Stimulated activated CD4-positive, alpha-beta T cell treated with anti-CD3 and anti-CD28 coated beads, Interleukin-12 subunit alpha, Interleukin-12 subunit beta, amount 100 ng/mL, for 48 hours (primary cell): ENCODE measurements at regions not wholly inside any gene's neighbourhood (a gene's known extent, or its start where the extent isn't known, plus 50 kb on each side); places are given as distances from the start of the nearest gene placed in this dataset.
"Not testable (repeated sequence)": the region's sequence is repeated elsewhere in the genome, so short reads cannot be mapped to it uniquely, and the experiment has no call there.

Experiments
- DNase-seq, 3 donors: peaks; one replicate each; pipeline ENCODE4 v3.0.0-alpha.2; 2020; ENCODE audit warnings: low read depth in 2 of 3, low spot score in 1 of 3

DNA sequence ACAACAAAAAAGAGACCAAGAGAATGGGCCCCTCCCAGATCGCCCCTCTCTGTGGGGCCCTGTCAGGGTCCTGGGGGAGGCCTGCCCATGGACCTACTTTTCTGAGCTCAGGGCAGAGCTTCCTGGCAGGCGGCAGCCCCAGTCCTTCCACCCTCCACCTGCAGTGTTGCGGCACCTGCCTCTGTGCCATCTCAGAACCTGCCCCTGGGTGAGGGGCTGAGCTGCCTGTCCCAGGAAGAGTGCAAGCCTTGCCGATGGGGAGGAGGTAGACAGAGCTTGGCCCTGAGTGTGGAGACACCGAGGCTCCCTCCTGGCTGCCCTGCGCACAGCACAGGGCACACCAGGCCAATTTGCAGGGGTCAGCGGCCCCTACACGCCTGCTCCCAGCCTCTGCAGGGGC lies 67.5 kb downstream of the UNCX start:
- no peak for DNase-seq

DNA sequence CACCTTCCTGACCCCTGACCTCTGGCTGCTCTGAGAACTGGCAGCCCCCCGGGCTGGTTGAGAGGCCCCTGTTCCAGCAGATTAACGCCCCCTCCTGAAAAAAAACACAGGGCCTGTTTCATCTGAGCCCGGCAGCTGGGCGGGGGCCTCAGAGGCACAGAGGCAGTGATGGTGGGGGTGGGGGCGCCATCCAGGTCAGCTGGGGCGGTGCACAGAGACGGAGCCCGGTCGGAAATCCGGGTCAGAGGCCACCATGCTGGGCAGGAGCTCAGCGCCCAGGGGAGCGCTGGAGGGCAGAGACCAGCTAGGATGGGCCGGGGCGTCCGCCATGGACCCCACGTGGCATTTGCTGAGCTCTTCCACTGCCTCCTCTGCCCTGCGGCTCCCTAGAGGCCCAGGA lies 68.0 kb downstream of the UNCX start:
- no peak for DNase-seq

DNA sequence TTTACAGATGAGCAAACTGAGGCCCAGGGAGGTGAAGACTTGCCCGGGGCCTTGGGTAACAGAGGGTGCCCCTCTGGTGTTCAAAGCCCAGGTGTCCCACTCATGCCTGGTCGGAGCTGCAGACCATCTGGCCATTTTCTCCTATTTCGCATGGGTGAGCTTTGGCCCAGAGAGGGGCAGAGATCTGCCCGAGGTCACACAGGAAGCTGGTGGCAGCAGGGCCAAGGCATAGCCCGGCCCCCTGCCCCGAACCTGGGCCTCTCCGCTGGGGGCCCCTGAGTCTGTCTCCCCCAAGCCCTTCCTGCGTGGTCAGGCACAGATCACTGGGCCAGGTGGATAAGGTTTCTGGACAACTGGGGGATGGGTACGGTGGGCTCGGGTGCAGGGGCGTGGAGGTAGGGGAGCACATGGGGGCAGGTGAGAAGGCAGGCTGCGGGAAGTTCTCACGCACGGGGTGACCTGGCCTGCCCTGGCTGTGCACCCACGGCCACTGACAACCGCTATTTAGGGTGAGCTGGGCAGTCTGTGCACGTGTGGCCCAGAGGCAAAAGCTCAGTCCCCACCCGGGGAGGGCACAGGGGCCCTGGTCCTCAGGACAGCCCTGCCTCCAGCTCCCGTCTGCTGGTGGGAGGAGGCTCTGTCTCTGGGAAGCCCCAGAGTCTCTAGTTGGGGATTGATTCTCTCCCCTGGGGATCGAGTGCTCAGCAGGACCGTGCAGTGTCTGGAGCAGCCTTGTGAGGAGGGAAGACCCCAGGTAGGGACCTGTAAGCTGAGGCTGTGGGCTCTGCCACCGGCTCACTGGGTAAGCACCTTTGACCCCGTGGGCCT lies 68.6 kb downstream of the UNCX start:
- DNase-seq: no peak

DNA sequence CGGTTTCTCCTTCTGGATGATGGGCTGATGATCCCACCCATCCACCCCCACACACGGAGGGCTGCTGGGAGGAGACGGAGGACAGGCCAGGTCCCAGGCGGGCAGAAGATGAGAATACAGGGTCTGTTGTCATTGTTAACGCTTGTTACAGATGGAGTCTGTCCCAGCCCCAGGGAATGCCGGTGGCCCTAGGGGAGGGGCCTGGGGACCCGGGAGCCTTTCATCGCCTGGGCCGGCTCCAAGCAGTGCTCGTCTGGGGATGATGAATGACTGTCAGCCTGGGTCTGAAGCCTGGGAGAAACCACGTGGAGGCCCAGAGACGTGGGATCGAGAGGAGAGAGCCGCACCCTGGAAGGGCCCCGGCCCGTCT lies 69.2 kb downstream of the UNCX start:
- no peak for DNase-seq

DNA sequence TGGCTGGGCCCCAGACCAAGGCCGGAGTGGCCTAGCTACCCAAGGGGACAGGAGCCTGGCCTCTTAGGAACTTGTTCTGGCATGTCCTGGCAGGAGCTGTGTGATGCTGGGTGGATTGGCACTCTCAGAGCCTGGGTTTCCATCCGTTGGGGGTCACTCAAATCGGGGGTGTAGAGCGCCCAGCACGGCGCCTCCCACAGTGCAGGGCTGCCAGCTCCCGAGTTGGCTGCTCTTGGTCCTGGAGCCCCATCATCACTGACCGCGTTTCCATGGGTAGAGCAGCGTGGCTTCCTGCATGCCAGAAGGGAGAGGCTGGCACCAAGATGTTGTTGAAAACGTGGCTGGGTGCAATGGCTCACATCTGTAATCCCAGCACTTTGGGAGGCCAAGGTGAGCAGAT lies 70.3 kb downstream of the UNCX start:
- no peak for DNase-seq

DNA sequence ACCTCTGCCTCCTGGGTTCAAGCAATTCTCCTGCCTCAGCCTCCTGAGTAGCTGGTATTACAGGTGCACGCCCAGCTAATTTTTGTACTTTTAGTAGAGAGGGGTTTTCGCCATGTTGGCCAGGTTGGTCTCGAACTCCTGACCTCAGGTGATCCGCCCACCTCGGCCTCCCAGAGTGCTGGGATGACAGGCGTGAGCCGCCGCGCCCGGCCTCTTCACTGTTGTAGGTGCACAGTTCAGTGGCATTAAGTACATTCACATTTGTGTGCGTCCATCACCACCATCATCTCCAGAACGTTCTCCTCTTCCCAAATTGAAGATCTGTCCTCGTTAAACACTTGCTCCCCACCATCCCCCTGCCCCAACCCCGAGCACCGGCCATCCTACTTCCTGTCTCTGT lies 71.3 kb downstream of the UNCX start:
- DNase-seq: not testable (repeated sequence)

DNA sequence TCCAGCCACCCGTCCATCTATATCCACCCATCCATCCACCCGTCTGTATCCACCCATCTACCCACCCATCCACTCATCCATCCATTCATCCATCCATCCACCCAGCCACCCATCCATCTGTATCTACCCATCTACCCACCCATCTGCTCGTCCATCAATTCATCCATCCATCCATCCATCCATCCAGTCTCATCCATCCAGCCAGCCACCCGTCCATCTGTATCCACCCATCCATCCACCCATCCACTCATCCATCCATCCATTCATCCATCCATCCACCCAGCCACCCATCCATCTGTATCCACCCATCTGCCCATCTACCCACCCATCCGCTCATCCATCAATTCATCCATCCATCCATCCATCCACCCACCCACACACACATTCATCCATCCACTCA lies 73.2 kb downstream of the UNCX start:
- no peak for DNase-seq

DNA sequence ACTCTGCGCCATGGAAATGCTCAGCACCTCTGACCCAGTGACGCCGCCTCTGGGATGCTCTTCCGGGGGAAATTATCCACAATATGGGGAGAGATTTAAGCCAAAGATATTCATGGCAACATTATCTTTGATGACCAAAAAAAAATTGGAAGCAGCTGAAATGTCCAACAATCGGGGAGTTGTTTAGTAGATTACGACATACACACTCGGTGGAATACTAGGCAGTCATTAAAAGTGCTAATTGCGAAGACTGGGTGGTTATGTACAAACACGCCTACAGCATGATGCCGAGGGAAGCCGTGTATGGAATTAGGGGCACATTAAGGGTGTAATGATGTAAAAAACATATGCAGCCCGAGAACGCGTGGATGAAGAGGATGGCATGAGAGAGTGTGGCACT lies 75.2 kb downstream of the UNCX start:
- DNase-seq: no peak

DNA sequence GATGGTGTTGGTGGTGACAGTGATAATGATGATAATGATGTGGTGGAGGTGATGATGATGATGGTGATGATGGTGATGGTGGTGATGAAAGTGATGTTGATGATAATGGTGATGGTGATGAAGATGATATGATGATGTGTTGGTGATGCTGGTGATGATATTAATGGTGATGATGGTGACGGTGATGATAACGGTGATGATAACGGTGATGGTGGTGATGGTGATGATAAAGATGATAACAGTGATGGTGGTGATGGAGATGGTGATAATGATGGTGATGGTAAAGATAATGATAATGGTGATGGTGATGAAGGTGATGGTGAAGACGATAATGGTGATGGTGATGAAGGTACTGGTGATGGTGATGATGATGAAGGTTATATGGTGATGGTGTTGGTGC lies 76.6 kb downstream of the UNCX start:
- no peak for DNase-seq

DNA sequence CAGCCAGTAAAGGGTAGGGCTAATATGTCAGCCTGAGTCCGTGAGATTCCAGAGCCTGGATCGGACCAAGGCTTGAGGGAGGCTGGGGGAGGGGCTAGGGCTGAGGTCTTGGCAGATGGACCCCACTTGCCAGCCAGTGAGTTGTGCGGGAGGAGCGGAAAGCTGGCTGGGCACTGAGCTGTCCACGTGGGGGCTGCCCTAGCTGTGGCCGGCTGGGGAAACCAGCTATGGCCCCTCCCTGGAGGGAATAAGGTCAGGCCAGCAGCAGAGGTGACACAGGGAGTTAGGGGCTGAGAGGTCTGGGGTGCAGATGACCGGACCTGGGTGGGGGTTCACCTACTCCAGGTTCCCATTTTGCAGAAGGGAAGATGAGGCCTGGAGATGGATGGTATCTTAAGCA lies 77.3 kb downstream of the UNCX start:
- no peak for DNase-seq

DNA sequence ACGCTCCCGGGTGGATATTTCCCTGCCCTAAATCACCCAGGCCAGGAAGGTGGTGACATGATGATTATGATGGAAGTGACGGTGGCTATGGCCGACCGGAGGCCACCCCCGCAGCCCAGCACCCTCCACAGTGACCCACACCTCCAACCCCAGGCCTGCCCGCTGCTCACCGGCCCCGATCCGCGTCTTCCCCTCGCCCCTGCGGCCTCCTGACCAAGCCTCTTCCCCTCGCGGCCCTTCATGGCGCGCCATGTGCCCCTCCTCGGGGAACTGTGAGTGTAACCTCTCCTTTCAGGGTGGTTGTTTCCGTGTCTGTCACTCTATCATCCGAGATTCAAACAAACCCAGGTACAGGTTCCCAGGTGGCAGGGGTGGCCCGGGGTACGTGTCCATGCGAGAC lies 78.3 kb downstream of the UNCX start:
- no peak for DNase-seq

DNA sequence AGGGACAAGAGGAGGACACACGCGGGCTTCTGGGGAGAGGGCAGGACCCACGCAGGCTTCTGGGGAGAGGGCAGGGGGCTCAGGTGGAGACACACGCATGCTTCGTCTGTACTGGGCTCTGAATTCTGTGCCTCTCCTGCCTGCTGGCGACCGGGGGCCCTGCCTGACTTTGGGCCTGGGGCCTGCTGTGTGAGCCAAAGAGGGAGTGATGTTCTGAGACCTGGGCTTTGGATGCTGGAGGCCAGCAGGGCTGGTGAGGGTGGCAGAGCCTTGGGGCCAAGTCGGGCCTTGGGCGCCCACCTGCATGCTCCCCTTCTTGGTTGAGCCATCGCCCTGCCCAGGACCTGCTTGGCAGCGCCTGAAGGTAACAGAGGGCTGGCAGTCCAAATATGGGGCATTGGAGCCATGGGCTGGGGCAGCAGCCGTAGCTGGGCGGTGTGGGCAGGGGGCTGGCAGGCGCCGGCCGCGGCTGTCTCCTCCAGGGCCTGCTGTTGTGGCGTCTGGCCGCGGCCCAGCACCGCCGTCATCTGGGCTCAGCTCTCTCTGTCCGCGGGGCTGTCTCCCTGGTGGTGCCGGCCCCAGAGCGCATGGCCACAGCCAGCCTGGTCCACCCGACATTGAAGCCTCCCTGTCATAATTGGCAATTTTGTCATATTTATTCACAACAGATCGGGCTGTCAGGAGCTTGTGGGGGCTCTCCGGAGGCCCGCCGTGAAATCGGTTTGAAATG lies 78.9 kb downstream of the UNCX start:
- no peak for DNase-seq

DNA sequence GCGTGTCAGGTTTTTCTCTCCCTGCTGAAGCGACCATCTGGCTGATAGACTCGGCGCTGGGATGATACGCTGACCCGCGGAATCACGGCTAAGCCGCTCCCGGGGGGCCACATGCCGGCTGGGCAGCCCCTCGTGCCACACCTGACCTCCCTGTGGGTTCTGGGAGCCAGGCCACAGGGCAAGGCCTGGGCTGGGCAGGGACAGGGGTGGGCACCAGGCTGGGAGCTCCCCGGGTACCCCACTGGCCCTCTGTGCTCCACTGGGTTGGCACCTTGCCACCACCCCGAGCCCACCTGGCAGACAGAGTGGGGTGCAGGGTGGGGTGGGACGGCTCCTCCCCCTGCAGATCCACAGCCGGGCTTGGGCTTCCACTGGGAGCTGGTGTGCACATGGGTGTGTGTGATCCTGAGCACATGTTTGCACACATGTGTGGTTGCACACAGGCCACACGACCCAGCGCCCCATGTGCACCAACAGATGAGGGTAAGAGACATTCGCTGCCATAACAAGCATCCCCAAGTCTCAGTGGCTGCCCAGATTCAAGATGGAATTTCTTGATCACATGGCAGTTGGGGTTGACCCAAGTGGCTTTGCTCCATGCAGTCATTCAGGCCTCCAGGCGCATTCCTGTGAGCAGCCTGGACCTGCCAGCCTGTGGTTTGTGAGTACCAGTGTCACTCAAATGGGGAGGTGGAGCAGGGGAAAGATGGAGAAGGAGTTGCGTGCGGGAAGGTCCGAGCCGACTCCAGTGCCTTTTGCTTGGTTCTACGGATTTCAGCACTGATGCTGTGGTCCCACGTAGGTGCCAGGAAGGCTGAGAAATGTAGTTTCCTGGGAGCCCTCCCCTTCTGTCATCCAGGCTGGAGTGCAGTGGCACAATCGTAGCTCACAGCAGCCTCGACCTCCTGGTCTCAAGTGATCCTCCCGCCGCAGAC lies 79.7 kb downstream of the UNCX start:
- DNase-seq: no peak

DNA sequence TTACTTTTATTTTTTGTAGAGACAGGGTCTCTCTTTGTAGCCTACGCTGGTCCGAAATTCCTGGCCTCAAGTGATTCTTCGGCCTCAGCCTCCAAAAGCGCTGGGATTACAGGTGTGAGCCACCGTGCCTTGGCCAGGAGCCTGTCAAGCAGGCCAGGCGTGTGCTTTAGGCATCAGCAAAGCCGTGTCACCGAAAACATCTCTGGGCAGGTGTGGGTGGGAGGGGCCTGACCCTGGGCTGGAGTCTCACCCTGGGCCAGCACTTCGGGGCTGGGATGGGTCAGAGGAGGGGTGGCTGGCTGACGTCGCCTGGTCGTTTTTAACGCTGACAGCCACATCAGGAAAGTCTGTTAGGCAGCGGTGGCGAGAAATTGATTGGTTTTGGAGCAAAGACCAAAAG lies 80.9 kb downstream of the UNCX start:
- DNase-seq: no peak

DNA sequence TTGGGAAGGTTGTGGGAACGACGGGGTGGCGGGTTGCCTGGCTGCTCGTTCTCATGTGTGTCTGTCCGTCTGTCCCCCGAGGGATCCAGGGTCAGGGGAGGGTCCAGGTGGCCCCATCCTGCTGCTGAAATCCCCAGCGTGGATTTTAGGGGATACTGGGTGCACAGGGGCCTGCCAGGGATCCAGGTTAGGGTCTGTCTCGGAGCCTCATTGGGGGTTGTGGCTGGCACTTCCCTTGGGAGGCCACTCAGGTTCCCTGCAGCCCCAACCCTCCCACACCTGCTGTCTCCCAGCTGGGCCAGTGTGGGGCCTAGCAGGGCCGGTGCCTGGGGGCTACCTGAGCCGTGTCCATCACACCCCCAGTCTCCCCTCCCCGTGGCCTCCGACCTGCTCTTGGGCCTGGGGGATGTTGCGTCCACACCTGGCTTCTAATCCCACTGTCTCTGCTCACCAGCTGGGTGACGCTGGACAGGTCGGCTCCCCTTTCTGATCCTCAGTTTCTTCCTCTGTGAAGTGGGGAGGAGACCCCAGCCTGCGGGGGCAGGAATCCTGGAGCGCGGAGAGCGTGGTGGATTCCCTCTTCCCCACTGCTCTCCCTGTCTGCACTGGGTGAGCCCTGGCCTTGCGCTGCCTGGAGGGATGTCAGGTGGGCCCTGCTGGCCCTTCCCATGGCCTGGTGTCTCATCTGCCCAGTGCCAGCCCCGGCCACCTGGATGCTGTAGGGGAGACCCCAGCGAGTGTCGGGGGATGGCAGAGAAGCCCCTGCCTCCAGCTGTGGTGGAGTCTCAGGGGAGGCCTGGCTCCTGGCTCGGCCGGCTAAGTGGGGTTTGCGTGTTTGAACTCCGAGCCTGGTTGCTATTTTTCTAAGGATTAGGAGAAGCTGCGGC lies 81.6 kb downstream of the UNCX start:
- no peak for DNase-seq

DNA sequence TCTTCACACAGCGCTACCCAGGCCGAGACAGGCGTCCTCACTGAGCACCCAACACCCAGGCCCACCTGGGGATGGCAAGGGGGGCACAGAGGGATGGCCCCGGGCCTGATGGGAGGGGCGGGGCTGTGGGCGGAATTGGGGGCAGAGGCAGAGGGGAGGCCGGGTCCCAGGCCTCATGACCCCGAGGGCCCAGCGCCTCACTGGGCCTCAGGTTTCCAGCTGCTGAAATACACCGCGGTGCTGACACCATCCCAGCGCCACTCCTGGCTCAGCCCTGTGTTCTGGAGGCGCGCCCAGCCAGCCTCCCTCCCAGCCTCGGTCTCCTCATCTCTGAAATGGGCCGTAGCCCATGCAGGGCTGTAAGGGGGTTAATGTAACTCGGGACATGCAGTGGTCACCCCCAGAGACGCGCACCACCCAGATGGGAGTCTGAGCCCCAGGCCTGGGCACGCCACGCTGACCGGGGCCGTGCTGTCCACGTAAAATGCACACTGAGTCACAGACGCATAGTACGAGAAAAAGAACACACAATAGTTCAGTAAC lies 82.3 kb downstream of the UNCX start:
- DNase-seq: no peak

DNA sequence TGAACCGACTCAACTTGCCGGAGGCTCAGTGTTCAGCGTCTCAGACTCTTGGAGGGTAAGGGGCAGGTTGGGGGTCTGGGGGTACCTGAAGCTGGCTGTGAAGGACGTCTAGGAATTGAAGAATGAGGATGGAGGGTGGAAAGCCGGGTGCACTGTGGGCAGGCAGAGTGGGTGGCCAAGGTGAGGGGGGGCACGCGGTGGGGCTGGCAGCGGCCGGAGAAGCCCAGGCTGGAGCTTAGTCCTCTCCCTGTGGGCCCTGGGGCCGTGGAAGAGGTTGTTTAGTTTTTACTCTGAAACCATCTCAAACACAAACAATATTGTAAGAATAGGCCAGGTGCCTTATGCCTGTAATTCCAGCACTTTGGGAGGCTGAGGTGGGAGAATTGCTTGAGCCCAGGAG lies 83.4 kb downstream of the UNCX start:
- DNase-seq: no peak

DNA sequence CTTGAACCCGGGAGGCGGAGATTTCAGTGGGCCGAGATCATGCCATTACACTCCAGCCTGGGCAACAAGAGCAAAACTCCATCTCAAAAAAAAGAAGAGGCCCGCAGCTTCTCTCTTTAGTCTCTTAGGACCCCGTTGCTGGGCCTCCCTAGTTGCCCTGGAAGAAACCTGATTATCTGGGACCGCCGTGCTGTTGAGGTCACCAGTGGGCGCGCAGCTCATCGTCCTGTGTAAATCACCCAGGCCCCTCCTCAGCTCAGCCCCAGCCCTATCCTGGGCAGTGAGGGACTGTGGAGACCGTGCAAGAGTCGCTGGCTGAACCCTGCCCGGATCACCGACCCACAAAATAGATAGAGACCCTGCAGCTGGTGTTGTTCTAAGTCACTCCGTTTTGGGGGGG lies 85.0 kb downstream of the UNCX start:
- no peak for DNase-seq

DNA sequence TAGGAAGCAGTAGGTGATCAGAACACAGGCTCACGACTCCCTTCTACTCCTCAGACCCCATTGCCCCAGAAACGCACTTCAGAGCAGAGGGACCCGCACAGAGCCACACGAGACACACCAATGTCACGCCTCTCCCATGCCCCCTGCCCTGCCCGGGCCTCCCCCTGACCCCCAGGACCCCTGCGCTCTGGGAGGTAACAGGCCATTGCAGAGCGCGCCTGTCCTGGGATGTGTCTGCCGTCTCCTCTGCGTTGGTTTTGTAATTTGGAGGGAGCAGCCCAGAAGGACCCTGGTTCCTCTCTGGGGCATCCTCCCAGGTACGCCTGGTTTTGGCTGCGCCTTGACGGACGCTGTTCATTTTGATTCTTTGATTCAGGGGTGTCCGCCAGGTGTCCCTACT lies 85.4 kb downstream of the UNCX start:
- no peak for DNase-seq

DNA sequence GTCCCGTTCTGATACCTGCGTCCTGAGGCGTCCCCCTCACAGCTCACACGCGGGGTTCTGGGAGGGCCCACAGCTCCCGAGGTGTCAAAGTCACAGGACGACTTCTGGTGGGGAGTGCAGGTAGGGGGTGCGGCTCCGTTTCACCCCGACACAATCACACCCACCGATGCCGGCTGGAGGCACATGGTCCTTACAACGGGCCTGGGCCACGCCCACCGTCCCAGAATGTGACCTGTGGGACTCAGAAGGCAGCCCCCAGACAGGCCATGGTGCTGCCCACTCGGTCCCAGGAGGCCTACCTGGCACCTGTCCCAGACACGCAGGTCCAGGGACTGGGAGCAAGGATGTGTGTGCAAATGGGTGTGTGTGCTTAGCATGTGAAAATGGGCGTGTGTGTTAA lies 86.0 kb downstream of the UNCX start:
- DNase-seq: no peak
